Right forelimb (tissue), 1 donor: ENCODE measurements at regions not wholly inside any gene's neighbourhood (a gene's known extent, or its start where the extent isn't known, plus 50 kb on each side); places are given as distances from the start of the nearest gene placed in this dataset.

Experiments
- DNase-seq: peaks from one replicate; pipeline ENCODE4 v3.0.0-alpha.2; 2018

GRCh38 chr2:176745543-176746200 is 466.9 kb upstream of the HNRNPA3 start:
- no peak for DNase-seq

- no peak for DNase-seq
Observed at GRCh38 chr2:176746411-176746810, 466.2 kb upstream of the HNRNPA3 start.

GRCh38 chr2:176747506-176747905 is 465.1 kb upstream of the HNRNPA3 start:
- DNase-seq = no peak

GRCh38 chr2:176747928-176748327 is 464.7 kb upstream of the HNRNPA3 start:
- no peak for DNase-seq

GRCh38 chr2:176748662-176749061 is 463.9 kb upstream of the HNRNPA3 start:
- DNase-seq = no peak

- no peak for DNase-seq
Observed at GRCh38 chr2:176751314-176752227, 461.0 kb upstream of the HNRNPA3 start.

- DNase-seq = no peak
Observed at GRCh38 chr2:176752295-176752694, 460.3 kb upstream of the HNRNPA3 start.

GRCh38 chr2:176753205-176753604 is 459.4 kb upstream of the HNRNPA3 start:
- no peak for DNase-seq

GRCh38 chr2:176753752-176754474 is 458.7 kb upstream of the HNRNPA3 start:
- no peak for DNase-seq

GRCh38 chr2:176755537-176756135 is 457.0 kb upstream of the HNRNPA3 start:
- DNase-seq = no peak

GRCh38 chr2:176758426-176758825 is 454.2 kb upstream of the HNRNPA3 start:
- DNase-seq = no peak

GRCh38 chr2:176760439-176760838 is 452.2 kb upstream of the HNRNPA3 start:
- no peak for DNase-seq

- DNase-seq = no peak
Observed at GRCh38 chr2:176763130-176763529, 449.5 kb upstream of the HNRNPA3 start.

- DNase-seq = no peak
Observed at GRCh38 chr2:176763851-176764404, 448.7 kb upstream of the HNRNPA3 start.

GRCh38 chr2:176764921-176765320 is 447.7 kb upstream of the HNRNPA3 start:
- no peak for DNase-seq

- no peak for DNase-seq
Observed at GRCh38 chr2:176766005-176766404, 446.6 kb upstream of the HNRNPA3 start.

GRCh38 chr2:176768185-176768584 is 444.4 kb upstream of the HNRNPA3 start:
- no peak for DNase-seq

- no peak for DNase-seq
Observed at GRCh38 chr2:176769021-176769420, 443.6 kb upstream of the HNRNPA3 start.

GRCh38 chr2:176769499-176770370 is 442.9 kb upstream of the HNRNPA3 start:
- DNase-seq = no peak

- DNase-seq = no peak
Observed at GRCh38 chr2:176772816-176773215, 439.8 kb upstream of the HNRNPA3 start.

GRCh38 chr2:176774766-176775451 is 437.7 kb upstream of the HNRNPA3 start:
- DNase-seq = no peak
